HepG2 (cell line): ENCODE measurements at regions not wholly inside any gene's neighbourhood (a gene's known extent, or its start where the extent isn't known, plus 50 kb on each side); places are given as distances from the start of the nearest gene placed in this dataset.
A peak's percentile ranks its signal among the peaks of the same experiment; 100 is the strongest.

ENCODE experiments used
- ATAC-seq: fragments of 200-7000 bp; cut with Tn5 transposase; 3 replicates; pipeline ENCODE4 v1.9.1; 2020; ENCODE audit warnings: mild to moderate bottlenecking, moderate library complexity
- BruUV-seq: library from RNA; stranded (reverse); fragments of 400-500 nt; replicated peaks from 2 replicates; lab custom pipeline; 2021; lab: Mats Ljungman, UMichigan
- CTCF ChIA-PET: fragments of 300-600 bp; formaldehyde crosslinking; extraction: SDS; loops from one replicate; lab custom pipeline; 2021; ENCODE audit warnings: low total read pairs, inconsistent platforms, low intra/inter-chr PET ratio; lab: Yijun Ruan, JAX
- POLR2A ChIA-PET: fragments of 350-600 bp; sonication (Branson Sonifier 250); formaldehyde crosslinking; loops from one replicate; lab custom pipeline; 2020; ENCODE audit warnings: antibody characterized with exemption, inconsistent platforms; lab: Yijun Ruan, JAX
- DNase-seq: peaks from one replicate; pipeline ENCODE4 v3.0.0-alpha.2; 2015; ENCODE audit warnings: low spot score
- FAIRE-seq: peaks from 3 replicates; lab custom pipeline; 2011; peaks lifted over from hg19 to GRCh38; lab: Jason Lieb, UNC
- H2AFZ ChIP-seq: one replicate; pipeline ENCODE4 v1.6.1; 2011; ENCODE audit warnings: low read length, inconsistent platforms
- H3K27ac ChIP-seq: fragments of 300-600 bp; 3 replicates; pipeline ENCODE4 v1.8.0; 2011; ENCODE audit warnings: mixed run types, mild to moderate bottlenecking, mixed read lengths, low read length, inconsistent platforms; ENCODE audit not compliant: insufficient read depth; ENCODE audit errors: extremely low read length
- H3K27me3 ChIP-seq, 2 experiments: fragments of 200-600 bp in 1 of 2; 2 replicates in 1 of 2; 3 replicates in 1 of 2; pipeline versions ENCODE4 v1.6.0 to v1.8.0; 2011; ENCODE audit warnings: low read length in 2 of 2, mild to moderate bottlenecking in 2 of 2, moderate library complexity in 2 of 2, inconsistent platforms in 1 of 2; ENCODE audit not compliant: insufficient read depth in 2 of 2, control insufficient read depth in 1 of 2
- H3K36me3 ChIP-seq, 2 experiments: fragments of 200-600 bp in 1 of 2; replicated peaks in 1 of 2; 2 replicates in 1 of 2; 3 replicates in 1 of 2; pipeline versions ENCODE4 v1.5.1 to v1.8.0; 2011; ENCODE audit warnings: low read length in 2 of 2, inconsistent platforms in 1 of 2; ENCODE audit not compliant: insufficient read depth in 2 of 2, control insufficient read depth in 1 of 2
- H3K4me1 ChIP-seq: 2 replicates; pipeline ENCODE4 v1.5.1; 2012; ENCODE audit warnings: low read length, inconsistent platforms; ENCODE audit not compliant: insufficient read depth
- H3K4me2 ChIP-seq: 2 replicates; pipeline ENCODE4 v1.6.0; 2011; ENCODE audit warnings: low read depth, low read length, inconsistent platforms
- H3K4me3 ChIP-seq, 3 experiments: fragments of 200-600 bp in 1 of 3; sonication (generic), shearing (Covaris generic) in 1 of 3; replicated peaks in 1 of 3; 2 replicates each; pipeline ENCODE4 v1.5.1; 2011 to 2016; ENCODE audit warnings: low read length in 3 of 3, inconsistent platforms in 2 of 3, low read depth in 2 of 3, mild to moderate bottlenecking in 2 of 3, control low read depth in 1 of 3, mixed read lengths in 1 of 3; ENCODE audit not compliant: insufficient read depth in 1 of 3
- H3K79me2 ChIP-seq: one replicate; pipeline ENCODE4 v1.6.1; 2011; ENCODE audit warnings: low read length, inconsistent platforms; ENCODE audit not compliant: insufficient read depth
- H3K9ac ChIP-seq: 2 replicates; pipeline ENCODE4 v1.6.0; 2011; ENCODE audit warnings: mild to moderate bottlenecking, low read depth, low read length, inconsistent platforms; ENCODE audit not compliant: insufficient read depth
- H3K9me3 ChIP-seq: 2 replicates; pipeline ENCODE4 v1.5.1; 2012; ENCODE audit warnings: mild to moderate bottlenecking, low read length
- H4K20me1 ChIP-seq: 2 replicates; pipeline ENCODE4 v1.6.0; 2011; ENCODE audit warnings: inconsistent platforms, mild to moderate bottlenecking, low read length, moderate library complexity; ENCODE audit not compliant: insufficient read depth
- AGO2 ChIP-seq: fragments of 200-400 bp; formaldehyde crosslinking; optimal IDR thresholded peaks from 2 replicates; pipeline ENCODE3; 2017; ENCODE audit warnings: mild to moderate bottlenecking, low read depth, low read length, moderate library complexity
- ARID2 ChIP-seq: sonication (generic); formaldehyde crosslinking; IDR thresholded peaks from 2 replicates; pipeline ENCODE4 v1.8.1; 2022; ENCODE audit warnings: mild to moderate bottlenecking, missing genetic modification reagents, borderline replicate concordance
- BORCS8-MEF2B ChIP-seq: sonication (generic); formaldehyde crosslinking; IDR thresholded peaks from 2 replicates; pipeline ENCODE4 v1.8.0; 2022; ENCODE audit warnings: mild to moderate bottlenecking, missing genetic modification reagents
- CEBPG ChIP-seq: IDR thresholded peaks from 2 replicates; pipeline ENCODE4 v1.6.1; 2016
- DR1 ChIP-seq: sonication (generic); formaldehyde crosslinking; IDR thresholded peaks from 2 replicates; pipeline ENCODE4 v1.8.0; 2021; ENCODE audit warnings: mild to moderate bottlenecking, missing genetic modification reagents, inconsistent platforms
- EEA1 ChIP-seq: sonication (generic); formaldehyde crosslinking; IDR thresholded peaks from 2 replicates; pipeline ENCODE4 v1.5.1; 2020; ENCODE audit warnings: mild to moderate bottlenecking, missing genetic modification reagents, borderline replicate concordance
- GTF2F1 ChIP-seq: fragments of 150-350 bp; IDR thresholded peaks from 2 replicates; pipeline ENCODE4 v1.6.1; 2014; ENCODE audit warnings: low read length
- HNF4A ChIP-seq: sonication (generic); formaldehyde crosslinking; IDR thresholded peaks from 2 replicates; pipeline ENCODE4 v1.4.0; 2020; ENCODE audit warnings: missing genetic modification reagents
- HOXA9 ChIP-seq: sonication (generic); formaldehyde crosslinking; IDR thresholded peaks from 2 replicates; pipeline ENCODE4 v1.8.1; 2022; ENCODE audit warnings: missing genetic modification reagents, mild to moderate bottlenecking, moderate library complexity, borderline replicate concordance
- MYNN ChIP-seq: sonication (generic); formaldehyde crosslinking; IDR thresholded peaks from 2 replicates; pipeline ENCODE4 v1.4.0; 2020; ENCODE audit warnings: mild to moderate bottlenecking, low read depth, missing genetic modification reagents
- NR0B2 ChIP-seq: sonication (generic); formaldehyde crosslinking; IDR thresholded peaks from 2 replicates; pipeline ENCODE4 v1.4.0; 2020; ENCODE audit warnings: mild to moderate bottlenecking, missing genetic modification reagents
- U2AF1 ChIP-seq: fragments of 200-400 bp; formaldehyde crosslinking; optimal IDR thresholded peaks from 2 replicates; pipeline ENCODE3; 2017; ENCODE audit warnings: mild to moderate bottlenecking, low read depth, low read length
- XRCC5 ChIP-seq: fragments of 200-400 bp; formaldehyde crosslinking; optimal IDR thresholded peaks from 2 replicates; pipeline ENCODE3; 2017; ENCODE audit warnings: mild to moderate bottlenecking, low read length
- ZNF431 ChIP-seq: sonication (generic); formaldehyde crosslinking; IDR thresholded peaks from 2 replicates; pipeline ENCODE4 v1.9.0; 2022; ENCODE audit warnings: missing genetic modification reagents, low read depth, mild to moderate bottlenecking, borderline replicate concordance
- ZNF891 ChIP-seq: sonication (generic); formaldehyde crosslinking; IDR thresholded peaks from 2 replicates; pipeline ENCODE4 v1.5.0; 2020; ENCODE audit warnings: mild to moderate bottlenecking, missing genetic modification reagents
- ZZZ3 ChIP-seq: sonication (generic); formaldehyde crosslinking; IDR thresholded peaks from 2 replicates; pipeline ENCODE4 v1.4.0; 2020; ENCODE audit warnings: missing genetic modification reagents, mild to moderate bottlenecking, borderline replicate concordance
- WGBS: methylation state at CpG from one replicate; pipeline ENCODE4 v1.1.6; 2017; ENCODE audit warnings: low lambda C conversion rate; 5-methylcytosine and 5-hydroxymethylcytosine counted together
- in situ Hi-C: cut with HindIII; loops from 2 replicates; pipeline ENCODE4 v1.10.0; 2017; ENCODE audit warnings: low pct_unique_long_range_greater_than_20kb; ENCODE audit not compliant: extremely low pct_ligation_motif_present
- intact Hi-C: fragments of 100-400 bp; cut with micrococcal nuclease; formaldehyde crosslinking; loops from one replicate; pipeline ENCODE4 v1.10.0; 2022; ENCODE audit not compliant: unreplicated experiment
- TF ChIP-seq, protein P1 (sequence below): IDR thresholded peaks from 2 replicates; pipeline ENCODE4 v1.6.1; 2016; ENCODE audit warnings: mild to moderate bottlenecking, missing biosample characterization, missing genetic modification reagents

- TF ChIP-seq EEA1 (CRISPR knock-in tag), result no peak
- no peak for TF ChIP-seq U2AF1
- TF ChIP-seq HNF4A (CRISPR knock-in tag), result 0 out of 2 replicates have a peak, but pooled peaks have one; percentile 22
- TF ChIP-seq, all 625 proteins: peak for 13
Measured at GRCh38 chr2:16392647-16393499, 272.8 kb downstream of the CYRIA start (continued).

DNA sequence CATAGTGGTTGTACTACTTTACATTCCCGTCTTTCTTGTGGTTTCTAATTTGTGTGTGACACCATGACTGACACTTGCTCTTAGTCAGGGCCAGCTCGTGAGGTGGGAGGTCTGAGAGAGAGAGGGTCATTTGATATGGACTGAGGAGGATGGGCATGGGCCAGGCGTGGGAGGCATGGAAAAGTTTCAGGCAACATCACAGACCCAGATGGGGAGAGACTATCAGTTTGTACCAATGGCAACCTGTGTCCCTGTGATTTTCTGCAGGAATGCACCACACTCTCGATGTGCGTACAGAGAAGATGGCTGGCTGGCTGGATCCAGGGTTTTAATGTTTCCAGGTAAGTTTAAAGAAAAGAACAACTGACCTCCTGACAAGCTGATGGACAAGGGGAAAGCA, 273.6 kb downstream of the CYRIA start:
- Histone ChIP-seq H3K9ac (no peak overlapping the region), H3K4me1 (peaks cover 30% of the 10 kb centered on the region), H3K79me2 (no peaks in the 10 kb centered on the region), H3K27me3 (no peaks in the 10 kb centered on the region), H3K36me3 (no peaks in the 10 kb centered on the region), H3K4me3 (no peak overlapping the region), H3K9me3 (no peaks in the 10 kb centered on the region), H3K27ac (no peak overlapping the region), H4K20me1 (no peaks in the 10 kb centered on the region), H3K4me2 (no peak overlapping the region), H2AFZ (no peak overlapping the region)
- ChIA-PET CTCF (no interaction called here), POLR2A (no interaction called here)
- intact Hi-C loops, result no loop called here
- no peak for ATAC-seq
- in situ Hi-C loops, result no loop called here
- no TSS peak for BruUV-seq
- no peak for FAIRE-seq
- TF ChIP-seq NR0B2 (CRISPR knock-in tag) (no peak), ZNF891 (CRISPR knock-in tag) (no peak), BORCS8-MEF2B (CRISPR knock-in tag) (no peak), ZNF431 (CRISPR knock-in tag) (no peak), ZZZ3 (CRISPR knock-in tag) (no peak), HOXA9 (no peak), AGO2 (no peak), CEBPG (CRISPR knock-in tag) (no peak), GTF2F1 (no peak), ARID2 (CRISPR knock-in tag) (no peak), MYNN (CRISPR knock-in tag) (no peak), XRCC5 (no peak), DR1 (CRISPR knock-in tag) (no peak)
- TF ChIP-seq, protein P1, sequence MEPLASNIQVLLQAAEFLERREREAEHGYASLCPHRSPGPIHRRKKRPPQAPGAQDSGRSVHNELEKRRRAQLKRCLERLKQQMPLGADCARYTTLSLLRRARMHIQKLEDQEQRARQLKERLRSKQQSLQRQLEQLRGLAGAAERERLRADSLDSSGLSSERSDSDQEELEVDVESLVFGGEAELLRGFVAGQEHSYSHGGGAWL (CRISPR knock-in tag), result no peak
- 71% methylated on average over 5 of the region's 5 CpGs for WGBS
- no peak for DNase-seq
